Cardiac muscle cell (in vitro differentiated cells and primary cell): ENCODE measurements at regions not wholly inside any gene's neighbourhood (a gene's known extent, or its start where the extent isn't known, plus 50 kb on each side); places are given as distances from the start of the nearest gene placed in this dataset.

ENCODE experiments used
- DNase-seq, 2 donors: peaks; one replicate each; pipeline versions ENCODE4 v3.0.0 to v3.0.0-alpha.2; 2010 to 2017; ENCODE audit warnings: low read depth in 1 of 2, low spot score in 1 of 2
- H3K27ac ChIP-seq: fragments of 200-600 bp; sonication (generic); 2 replicates; pipeline ENCODE4 v1.5.1; 2016
- H3K27me3 ChIP-seq: fragments of 200-600 bp; sonication (generic); 2 replicates; pipeline ENCODE4 v1.6.0; 2016; ENCODE audit warnings: control low read depth
- H3K36me3 ChIP-seq: fragments of 200-600 bp; sonication (generic); 2 replicates; pipeline ENCODE4 v1.5.1; 2016; ENCODE audit warnings: control low read depth
- H3K4me1 ChIP-seq: fragments of 200-600 bp; sonication (generic); 2 replicates; pipeline ENCODE4 v1.8.1; 2017; ENCODE audit warnings: low read depth, mild to moderate bottlenecking, mixed run types
- H3K4me3 ChIP-seq: fragments of 200-600 bp; sonication (generic); 2 replicates; pipeline ENCODE4 v1.5.1; 2016; ENCODE audit warnings: mild to moderate bottlenecking
- H3K9me3 ChIP-seq: fragments of 200-600 bp; sonication (generic); 2 replicates; pipeline ENCODE4 v1.5.1; 2017; ENCODE audit warnings: low read depth, mild to moderate bottlenecking, control low read depth
- TF ChIP-seq, protein P1 (sequence below): IDR thresholded peaks from 2 replicates; pipeline ENCODE4 v1.5.1; 2012; ENCODE audit warnings: low read depth, mild to moderate bottlenecking, low read length

DNA sequence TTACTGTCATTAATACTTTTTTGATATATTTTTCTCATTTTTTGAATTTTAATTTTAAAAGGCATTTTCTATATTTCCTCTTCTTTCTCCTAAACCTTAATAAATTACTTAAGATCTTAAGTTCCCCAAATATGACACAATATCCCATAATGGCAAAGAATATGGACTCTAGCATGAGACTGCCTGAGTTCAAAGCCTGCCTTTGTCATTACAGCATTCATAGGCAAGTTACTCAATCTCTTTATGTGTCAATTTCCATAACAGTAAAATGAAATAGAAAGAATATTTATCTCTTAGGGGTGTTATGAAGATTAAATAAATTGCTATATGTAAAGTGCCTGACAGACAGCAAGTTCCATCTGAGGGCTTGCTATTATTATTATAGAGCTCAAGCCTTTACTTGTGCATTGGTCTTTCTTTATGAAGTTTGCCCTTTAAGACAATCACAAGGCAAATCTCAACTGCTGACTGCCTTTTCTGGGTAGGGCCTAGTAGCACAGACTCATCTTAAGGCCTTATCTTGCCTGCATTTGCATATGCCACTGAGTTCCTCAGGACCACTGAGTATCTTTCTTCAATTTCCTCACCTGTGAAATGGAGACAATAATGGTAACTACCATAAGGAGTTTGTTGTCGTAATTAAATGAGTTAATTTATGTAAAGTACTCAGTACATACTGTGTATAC is 231.0 kb downstream of the NRIP1 start:
- H3K27ac ChIP-seq, result no peak overlapping the region
- H3K27me3 ChIP-seq, result no peaks in the 10 kb centered on the region
- TF ChIP-seq, protein P1, sequence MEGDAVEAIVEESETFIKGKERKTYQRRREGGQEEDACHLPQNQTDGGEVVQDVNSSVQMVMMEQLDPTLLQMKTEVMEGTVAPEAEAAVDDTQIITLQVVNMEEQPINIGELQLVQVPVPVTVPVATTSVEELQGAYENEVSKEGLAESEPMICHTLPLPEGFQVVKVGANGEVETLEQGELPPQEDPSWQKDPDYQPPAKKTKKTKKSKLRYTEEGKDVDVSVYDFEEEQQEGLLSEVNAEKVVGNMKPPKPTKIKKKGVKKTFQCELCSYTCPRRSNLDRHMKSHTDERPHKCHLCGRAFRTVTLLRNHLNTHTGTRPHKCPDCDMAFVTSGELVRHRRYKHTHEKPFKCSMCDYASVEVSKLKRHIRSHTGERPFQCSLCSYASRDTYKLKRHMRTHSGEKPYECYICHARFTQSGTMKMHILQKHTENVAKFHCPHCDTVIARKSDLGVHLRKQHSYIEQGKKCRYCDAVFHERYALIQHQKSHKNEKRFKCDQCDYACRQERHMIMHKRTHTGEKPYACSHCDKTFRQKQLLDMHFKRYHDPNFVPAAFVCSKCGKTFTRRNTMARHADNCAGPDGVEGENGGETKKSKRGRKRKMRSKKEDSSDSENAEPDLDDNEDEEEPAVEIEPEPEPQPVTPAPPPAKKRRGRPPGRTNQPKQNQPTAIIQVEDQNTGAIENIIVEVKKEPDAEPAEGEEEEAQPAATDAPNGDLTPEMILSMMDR, result no peak
- no peaks in the 10 kb centered on the region for H3K9me3 ChIP-seq
- DNase-seq, result no peak
- no peak overlapping the region for H3K4me3 ChIP-seq
- H3K4me1 ChIP-seq, result no peaks in the 10 kb centered on the region
- no peaks in the 10 kb centered on the region for H3K36me3 ChIP-seq

DNA sequence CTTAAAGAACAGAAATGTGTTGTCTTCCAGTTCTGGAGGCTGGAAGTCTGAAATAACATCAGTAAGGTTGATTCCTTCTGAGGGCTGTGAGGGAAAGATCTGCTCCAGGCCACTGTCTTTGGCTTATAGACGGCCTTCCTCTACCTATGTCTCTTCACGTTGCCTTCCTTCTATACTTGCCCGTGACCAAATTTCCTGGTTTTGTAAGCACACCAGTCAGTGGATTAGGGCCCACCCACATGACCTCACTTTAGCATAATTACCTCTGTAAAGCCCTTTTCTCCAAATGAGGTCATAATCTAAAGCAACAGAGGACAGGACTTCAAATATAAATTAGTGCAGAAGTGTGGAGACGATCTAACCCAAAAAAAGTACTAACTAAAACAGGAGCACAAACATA is 231.6 kb downstream of the NRIP1 start:
- Histone ChIP-seq H3K36me3 (no peaks in the 10 kb centered on the region), H3K27ac (no peak overlapping the region), H3K4me3 (no peak overlapping the region), H3K27me3 (no peaks in the 10 kb centered on the region), H3K4me1 (no peaks in the 10 kb centered on the region), H3K9me3 (no peaks in the 10 kb centered on the region)
- TF ChIP-seq, protein P1, result no peak
- no peak for DNase-seq

DNA sequence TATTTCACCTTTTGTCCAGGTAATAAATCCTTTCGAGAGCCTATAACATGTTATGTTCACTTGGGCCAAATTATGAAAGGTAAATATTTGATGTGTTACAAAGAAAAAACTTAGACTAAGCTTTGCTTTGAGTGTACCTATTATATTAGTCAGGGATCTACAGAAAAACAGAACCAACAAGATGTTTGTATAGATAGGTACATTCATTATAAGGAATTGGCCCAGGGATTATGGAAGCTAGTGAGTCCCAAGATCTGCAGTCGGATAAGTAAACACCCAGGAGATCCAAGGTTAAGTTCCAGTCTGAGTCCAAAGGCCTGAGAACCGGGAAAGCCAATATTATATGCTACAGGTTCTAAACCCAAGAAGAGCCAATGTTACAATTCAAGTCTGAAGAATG is 234.5 kb downstream of the NRIP1 start:
- Histone ChIP-seq H3K36me3 (no peaks in the 10 kb centered on the region), H3K27me3 (no peaks in the 10 kb centered on the region), H3K4me1 (no peaks in the 10 kb centered on the region), H3K4me3 (no peak overlapping the region), H3K27ac (no peak overlapping the region), H3K9me3 (no peaks in the 10 kb centered on the region)
- TF ChIP-seq, protein P1, result no peak
- DNase-seq, result no peak

DNA sequence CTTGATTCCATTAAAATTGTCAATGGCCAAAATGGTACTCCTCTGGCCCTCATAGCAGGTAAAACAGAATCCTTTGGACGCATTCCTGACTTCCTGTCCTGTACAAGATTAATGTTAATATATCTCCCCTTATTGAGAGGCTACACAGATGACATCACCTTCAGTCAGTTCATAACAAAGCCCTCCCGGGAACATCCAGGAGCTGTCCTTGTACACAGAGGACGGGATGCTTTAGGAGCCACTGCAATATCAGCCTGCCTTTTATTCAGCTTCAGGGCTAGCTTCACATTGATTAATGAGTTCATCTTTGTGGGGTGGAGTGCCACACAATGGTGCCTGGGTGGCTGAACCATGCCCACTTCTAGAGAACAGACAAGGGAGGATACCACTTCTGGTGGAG is 235.1 kb downstream of the NRIP1 start:
- no peak for DNase-seq
- Histone ChIP-seq H3K27me3 (no peaks in the 10 kb centered on the region), H3K4me3 (no peak overlapping the region), H3K9me3 (no peaks in the 10 kb centered on the region), H3K4me1 (no peaks in the 10 kb centered on the region), H3K36me3 (no peaks in the 10 kb centered on the region), H3K27ac (no peak overlapping the region)
- TF ChIP-seq, protein P1, result no peak

DNA sequence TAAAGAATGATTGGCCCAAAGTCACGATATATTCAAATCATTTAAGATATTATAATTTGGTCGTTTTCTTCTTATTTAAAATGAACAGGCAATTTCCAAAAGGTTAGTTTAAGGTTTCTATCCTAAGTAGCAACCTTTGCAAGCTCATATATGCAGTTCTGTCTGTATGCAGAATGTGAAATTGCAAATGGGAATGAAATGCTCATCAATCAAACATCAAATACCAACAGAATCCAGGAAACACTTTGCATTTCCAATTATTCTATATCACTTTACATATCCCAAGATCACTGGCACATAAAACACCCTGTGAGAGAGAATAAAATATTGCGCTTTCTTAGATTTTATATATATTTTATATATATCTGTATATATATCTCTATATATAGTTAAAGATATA is 237.3 kb downstream of the NRIP1 start:
- Histone ChIP-seq H3K36me3 (no peaks in the 10 kb centered on the region), H3K27ac (no peak overlapping the region), H3K4me3 (no peak overlapping the region), H3K9me3 (no peaks in the 10 kb centered on the region), H3K4me1 (no peaks in the 10 kb centered on the region), H3K27me3 (no peaks in the 10 kb centered on the region)
- DNase-seq, result no peak
- TF ChIP-seq, protein P1, result no peak

DNA sequence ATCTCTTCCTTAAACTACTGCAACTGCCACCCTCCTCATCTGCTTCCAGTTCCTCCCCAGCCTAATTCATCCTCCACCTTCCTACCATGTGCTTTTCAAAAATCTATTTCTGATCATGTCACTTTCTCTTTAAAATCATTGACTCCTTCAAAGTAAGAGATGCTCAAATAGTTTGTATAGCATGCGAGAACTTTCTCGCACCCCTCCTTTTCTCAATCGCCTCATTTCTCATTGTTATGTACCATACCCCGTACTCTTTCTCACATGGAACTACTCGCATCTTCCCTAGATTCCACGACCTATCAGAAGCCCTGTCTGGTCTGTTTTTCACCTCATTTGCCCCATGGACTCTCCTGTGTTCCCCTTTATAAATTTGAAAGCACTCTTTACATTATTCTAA is 238.2 kb downstream of the NRIP1 start:
- DNase-seq, result no peak
- Histone ChIP-seq H3K4me3 (no peak overlapping the region), H3K27me3 (no peaks in the 10 kb centered on the region), H3K4me1 (no peaks in the 10 kb centered on the region), H3K27ac (no peak overlapping the region), H3K9me3 (no peaks in the 10 kb centered on the region), H3K36me3 (no peaks in the 10 kb centered on the region)
- TF ChIP-seq, protein P1, result no peak
